ENCODE measurements at regions not wholly inside any gene's neighbourhood (a gene's known extent, or its start where the extent isn't known, plus 50 kb on each side); places are given as distances from the start of the nearest gene placed in this dataset.

- TF ChIP-seq CTCF (IDR thresholded peaks at IDR 0.05; ENCODE audit: borderline replicate concordance): no peak
- Histone ChIP-seq H3K36me3 (no peaks in the 10 kb centered on the region), H3K27ac (replicated peaks) (no peak overlapping the region), H3K27me3 (ENCODE audit: low read depth) (no peaks in the 10 kb centered on the region), H3K9me3 (replicated peaks) (peaks cover 5% of the 10 kb centered on the region), H3K4me1 (peaks cover 23% of the 10 kb centered on the region), H3K4me3 (no peak overlapping the region)
- intact Hi-C loops (cut with micrococcal nuclease): no loop called here
- DNase-seq: no peak
Measured at GRCh38 chr21:45343891-45344290, 56.2 kb upstream of the POFUT2 start.

- DNase-seq: no peak
- intact Hi-C loops (cut with micrococcal nuclease): no loop called here
- H3K4me1 ChIP-seq: peaks cover 28% of the 10 kb centered on the region
- H3K27ac ChIP-seq (replicated peaks): peak overlapping the region; percentile 72
- TF ChIP-seq CTCF (IDR thresholded peaks at IDR 0.05; ENCODE audit: borderline replicate concordance): no peak
- H3K4me3 ChIP-seq: no peak overlapping the region
- no peaks in the 10 kb centered on the region for H3K27me3 ChIP-seq (ENCODE audit: low read depth)
- H3K36me3 ChIP-seq: no peaks in the 10 kb centered on the region
- H3K9me3 ChIP-seq (replicated peaks): peaks cover 5% of the 10 kb centered on the region
Measured at GRCh38 chr21:45344576-45344975, 56.9 kb upstream of the POFUT2 start.

- intact Hi-C loops (cut with micrococcal nuclease): no loop called here
- H3K27me3 ChIP-seq (ENCODE audit: low read depth): no peaks in the 10 kb centered on the region
- DNase-seq: no peak
- no peak for TF ChIP-seq CTCF (IDR thresholded peaks at IDR 0.05; ENCODE audit: borderline replicate concordance)
- H3K9me3 ChIP-seq (replicated peaks): peaks cover 5% of the 10 kb centered on the region
- no peak overlapping the region for H3K27ac ChIP-seq (replicated peaks)
- H3K4me1 ChIP-seq: peaks cover 47% of the 10 kb centered on the region
- no peak overlapping the region for H3K4me3 ChIP-seq
- no peaks in the 10 kb centered on the region for H3K36me3 ChIP-seq
Measured at GRCh38 chr21:45347048-45347711, 57.8 kb upstream of the COL18A1 start.

GRCh38 chr21:45347712-45348499 is 57.1 kb upstream of the COL18A1 start:
- Histone ChIP-seq H3K9me3 (replicated peaks) (peaks cover 5% of the 10 kb centered on the region), H3K27ac (replicated peaks) (peak overlapping the region; percentile 80), H3K4me1 (peaks cover 54% of the 10 kb centered on the region), H3K4me3 (no peak overlapping the region), H3K36me3 (no peaks in the 10 kb centered on the region), H3K27me3 (ENCODE audit: low read depth) (no peaks in the 10 kb centered on the region)
- no peak for DNase-seq
- intact Hi-C loops (cut with micrococcal nuclease): no loop called here
- no peak for TF ChIP-seq CTCF (IDR thresholded peaks at IDR 0.05; ENCODE audit: borderline replicate concordance)

DNA sequence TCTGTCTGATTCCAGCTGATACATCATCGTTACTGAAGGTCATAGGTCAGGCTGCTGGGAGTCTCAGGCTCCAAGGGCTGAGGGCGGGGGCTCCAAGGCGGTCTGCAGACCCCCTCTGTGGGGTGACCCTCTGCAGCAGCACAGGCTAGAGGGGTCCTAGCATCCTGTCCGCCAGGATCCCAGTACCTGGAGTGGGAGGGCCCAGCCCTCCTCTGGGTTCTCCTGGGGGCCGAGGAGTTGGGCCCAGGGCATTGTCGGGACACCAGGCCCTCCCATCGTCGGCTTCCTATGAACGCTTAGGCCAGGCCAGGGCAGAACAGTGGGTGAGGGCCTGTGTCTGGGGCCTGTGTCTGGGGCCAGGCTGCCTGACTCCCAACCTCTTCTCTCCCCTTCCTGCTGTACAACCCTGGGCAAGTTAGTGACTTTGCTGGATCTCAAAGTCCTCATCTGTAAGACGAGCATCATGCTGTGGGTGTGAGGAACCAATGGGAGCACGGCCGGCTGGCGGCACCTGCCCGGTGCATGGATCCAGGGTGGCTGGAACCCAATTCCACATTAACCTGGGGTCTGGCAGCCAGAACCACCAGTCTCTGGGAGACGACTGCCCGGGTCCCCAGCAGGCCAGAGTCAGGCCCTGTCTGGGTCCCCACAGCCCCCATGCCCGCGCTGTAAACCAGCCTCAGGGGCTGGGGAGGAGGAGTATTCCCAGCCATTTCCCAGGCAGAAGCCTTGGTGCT is 56.2 kb upstream of the COL18A1 start:
- intact Hi-C loops (cut with micrococcal nuclease): no loop called here

More for the DNA sequence above, 56.2 kb upstream of the COL18A1 start:
- no peaks in the 10 kb centered on the region for H3K36me3 ChIP-seq
- DNase-seq: no peak
- no peak for TF ChIP-seq CTCF (IDR thresholded peaks at IDR 0.05; ENCODE audit: borderline replicate concordance)
- H3K4me3 ChIP-seq: no peak overlapping the region
- peak overlapping the region; percentile 80 for H3K27ac ChIP-seq (replicated peaks)
- no peaks in the 10 kb centered on the region for H3K27me3 ChIP-seq (ENCODE audit: low read depth)
- H3K4me1 ChIP-seq: peaks cover 59% of the 10 kb centered on the region
- peaks cover 5% of the 10 kb centered on the region for H3K9me3 ChIP-seq (replicated peaks)
